Panc1 (cell line): ENCODE measurements at regions not wholly inside any gene's neighbourhood (a gene's known extent, or its start where the extent isn't known, plus 50 kb on each side); places are given as distances from the start of the nearest gene placed in this dataset.

Source experiments
- ATAC-seq: fragments of 200-7000 bp; cut with Tn5 transposase; 2 replicates; pipeline ENCODE4 v1.9.1; 2020; ENCODE audit warnings: mild to moderate bottlenecking, moderate library complexity
- BruUV-seq: library from RNA; stranded (reverse); fragments of 400-500 nt; replicated peaks from 2 replicates; lab custom pipeline; 2021; lab: Mats Ljungman, UMichigan
- CTCF ChIA-PET: fragments of 300-600 bp; sonication (Branson Sonifier 250); formaldehyde crosslinking; loops from one replicate; lab custom pipeline; 2022; ENCODE audit warnings: antibody characterized with exemption; lab: Charles Lee
- POLR2A ChIA-PET: fragments of 300-600 bp; sonication (Branson Sonifier 250); formaldehyde crosslinking; loops from one replicate; lab custom pipeline; 2022; ENCODE audit warnings: antibody characterized with exemption; lab: Charles Lee
- DNase-seq: peaks from one replicate; pipeline ENCODE4 v3.0.0-alpha.2; 2010; ENCODE audit warnings: low read depth, low spot score
- H3K27ac ChIP-seq: 2 replicates; pipeline ENCODE4 v1.5.1; 2011; ENCODE audit warnings: mild to moderate bottlenecking, low read length, inconsistent platforms
- H3K27me3 ChIP-seq: fragments of 200-500 bp; sonication (Bioruptor generic); 2 replicates; pipeline ENCODE4 v1.6.0; 2014; ENCODE audit warnings: low read length, inconsistent platforms; ENCODE audit not compliant: control insufficient read depth, insufficient read depth
- H3K36me3 ChIP-seq: fragments of 200-500 bp; sonication (Bioruptor generic); 2 replicates; pipeline ENCODE4 v1.5.1; 2014; ENCODE audit warnings: inconsistent platforms, mild to moderate bottlenecking, low read length, moderate library complexity; ENCODE audit not compliant: control insufficient read depth, insufficient read depth
- H3K4me1 ChIP-seq: 2 replicates; pipeline ENCODE4 v1.5.1; 2011; ENCODE audit warnings: inconsistent platforms, mild to moderate bottlenecking, low read length, moderate library complexity; ENCODE audit not compliant: control insufficient read depth, insufficient read depth
- H3K4me3 ChIP-seq, 2 experiments: 2 replicates each; pipeline ENCODE4 v1.5.1; 2011 to 2012; ENCODE audit warnings: low read depth in 2 of 2, low read length in 2 of 2, mild to moderate bottlenecking in 2 of 2, inconsistent platforms in 1 of 2, moderate library complexity in 1 of 2
- H3K9me3 ChIP-seq: fragments of 200-500 bp; sonication (Bioruptor generic); 2 replicates; pipeline ENCODE4 v1.5.1; 2014; ENCODE audit warnings: low read depth, mild to moderate bottlenecking, inconsistent platforms, low read length, moderate library complexity; ENCODE audit not compliant: control insufficient read depth, insufficient read depth
- POLR2AphosphoS5 ChIP-seq: IDR thresholded peaks from 2 replicates; pipeline ENCODE4 v1.6.1; 2012; ENCODE audit warnings: mild to moderate bottlenecking, low read depth, low read length, moderate library complexity
- REST ChIP-seq, 2 experiments: IDR thresholded peaks; 2 replicates each; pipeline ENCODE4 v1.6.1; 2011 to 2012; ENCODE audit warnings: low read depth in 2 of 2, control low read depth in 1 of 2, low read length in 1 of 2, mild to moderate bottlenecking in 1 of 2, moderate library complexity in 1 of 2; ENCODE audit not compliant: insufficient read depth in 1 of 2
- SIN3A ChIP-seq: IDR thresholded peaks from 2 replicates; pipeline ENCODE4 v1.6.1; 2012; ENCODE audit warnings: low read depth, mild to moderate bottlenecking, low read length, moderate library complexity, borderline replicate concordance; ENCODE audit not compliant: insufficient read depth
- TCF7L2 ChIP-seq: IDR thresholded peaks from 2 replicates; pipeline ENCODE4 v1.6.1; 2011; ENCODE audit warnings: mild to moderate bottlenecking, low read depth, low read length, inconsistent platforms
- in situ Hi-C: cut with HindIII; loops from 2 replicates; pipeline ENCODE4 v1.10.0; 2016; ENCODE audit warnings: low sequenced_read_pairs, low pct_unique_long_range_greater_than_20kb
- intact Hi-C: fragments of 100-400 bp; cut with micrococcal nuclease; formaldehyde crosslinking; loops from one replicate; pipeline ENCODE4 v1.10.0; 2022; ENCODE audit not compliant: unreplicated experiment
- TF ChIP-seq, protein P1 (sequence below): fragments of 450-650 bp; IDR thresholded peaks from 2 replicates; pipeline ENCODE4 v1.5.1; 2017; ENCODE audit warnings: mild to moderate bottlenecking

DNA sequence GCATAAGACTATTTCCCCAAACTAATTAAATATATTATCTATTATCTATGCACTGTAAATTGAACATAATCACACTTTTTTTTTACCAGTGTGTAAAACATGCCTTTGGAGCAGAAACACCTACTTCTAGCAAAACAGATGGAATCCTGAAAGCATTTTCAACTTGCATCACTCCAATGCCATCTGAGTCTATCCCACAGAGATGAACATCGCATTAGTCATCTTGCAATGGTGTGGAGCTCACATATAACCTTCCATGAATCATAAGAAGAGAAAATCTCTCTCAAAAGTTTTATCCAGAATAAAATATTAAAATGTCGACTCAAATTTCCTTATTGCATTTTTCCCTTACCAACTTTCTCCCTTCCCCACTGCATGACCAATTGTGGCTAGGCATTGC lies 406.7 kb upstream of the ACTRT1 start:
- ATAC-seq, result no peak
- Histone ChIP-seq H3K36me3 (no peaks in the 10 kb centered on the region), H3K27me3 (no peaks in the 10 kb centered on the region), H3K27ac (no peak overlapping the region), H3K4me3 (no peak overlapping the region), H3K4me1 (no peaks in the 10 kb centered on the region), H3K9me3 (no peaks in the 10 kb centered on the region)
- ChIA-PET POLR2A (no interaction called here), CTCF (no interaction called here)
- intact Hi-C loops, result no loop called here
- no TSS peak for BruUV-seq
- no peak for TF ChIP-seq SIN3A
- no peak for TF ChIP-seq REST (IDR thresholded peaks at IDR 0.05; ENCODE audit: insufficient read depth in 1 of 2, low read depth in 2 of 2, low read length in 1 of 2)
- TF ChIP-seq TCF7L2, result no peak
- TF ChIP-seq, protein P1, sequence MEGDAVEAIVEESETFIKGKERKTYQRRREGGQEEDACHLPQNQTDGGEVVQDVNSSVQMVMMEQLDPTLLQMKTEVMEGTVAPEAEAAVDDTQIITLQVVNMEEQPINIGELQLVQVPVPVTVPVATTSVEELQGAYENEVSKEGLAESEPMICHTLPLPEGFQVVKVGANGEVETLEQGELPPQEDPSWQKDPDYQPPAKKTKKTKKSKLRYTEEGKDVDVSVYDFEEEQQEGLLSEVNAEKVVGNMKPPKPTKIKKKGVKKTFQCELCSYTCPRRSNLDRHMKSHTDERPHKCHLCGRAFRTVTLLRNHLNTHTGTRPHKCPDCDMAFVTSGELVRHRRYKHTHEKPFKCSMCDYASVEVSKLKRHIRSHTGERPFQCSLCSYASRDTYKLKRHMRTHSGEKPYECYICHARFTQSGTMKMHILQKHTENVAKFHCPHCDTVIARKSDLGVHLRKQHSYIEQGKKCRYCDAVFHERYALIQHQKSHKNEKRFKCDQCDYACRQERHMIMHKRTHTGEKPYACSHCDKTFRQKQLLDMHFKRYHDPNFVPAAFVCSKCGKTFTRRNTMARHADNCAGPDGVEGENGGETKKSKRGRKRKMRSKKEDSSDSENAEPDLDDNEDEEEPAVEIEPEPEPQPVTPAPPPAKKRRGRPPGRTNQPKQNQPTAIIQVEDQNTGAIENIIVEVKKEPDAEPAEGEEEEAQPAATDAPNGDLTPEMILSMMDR, result no peak
- no peak for TF ChIP-seq POLR2AphosphoS5
- in situ Hi-C loops, result no loop called here
- DNase-seq, result no peak

DNA sequence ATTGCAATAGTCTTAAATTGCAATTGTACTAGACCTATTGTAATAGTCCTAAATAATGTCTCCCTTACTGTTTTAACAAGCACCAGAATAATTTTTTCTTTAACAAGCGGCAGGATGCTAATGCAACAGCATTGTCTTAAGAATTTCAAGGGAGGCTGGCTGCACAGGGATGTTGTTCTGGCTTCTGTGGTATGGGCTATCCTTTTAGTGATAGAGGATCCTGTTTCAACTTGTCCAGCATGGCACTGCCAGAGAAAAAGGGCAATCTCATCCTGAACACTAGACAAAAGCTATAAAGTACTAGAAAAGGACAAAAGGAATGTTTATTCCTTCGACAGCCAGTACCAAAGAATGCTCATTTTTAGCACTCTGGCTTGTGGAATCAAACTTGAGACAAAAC lies 405.5 kb upstream of the ACTRT1 start:
- H3K27me3 ChIP-seq, result no peaks in the 10 kb centered on the region
- no peaks in the 10 kb centered on the region for H3K36me3 ChIP-seq
- TF ChIP-seq SIN3A (no peak), POLR2AphosphoS5 (no peak), TCF7L2 (no peak), REST (IDR thresholded peaks at IDR 0.05; ENCODE audit: insufficient read depth in 1 of 2, low read depth in 2 of 2, low read length in 1 of 2) (no peak)
- TF ChIP-seq, protein P1, result no peak
- no peaks in the 10 kb centered on the region for H3K4me1 ChIP-seq
- in situ Hi-C loops, result no loop called here
- no peak overlapping the region for H3K27ac ChIP-seq
- intact Hi-C loops, result no loop called here
- H3K4me3 ChIP-seq, result no peak overlapping the region
- no TSS peak for BruUV-seq
- DNase-seq, result no peak
- ChIA-PET POLR2A (no interaction called here), CTCF (no interaction called here)
- H3K9me3 ChIP-seq, result no peaks in the 10 kb centered on the region
- ATAC-seq, result no peak
